ENCODE measurements at regions not wholly inside any gene's neighbourhood (a gene's known extent, or its start where the extent isn't known, plus 50 kb on each side); places are given as distances from the start of the nearest gene placed in this dataset.
A peak's percentile ranks its signal among the peaks of the same experiment; 100 is the strongest.

- in situ Hi-C loops (cut with HindIII; ENCODE audit: low pct_unique_long_range_greater_than_20kb, low sequenced_read_pairs): no loop called here
- DNase-seq (ENCODE audit: low read depth): no peak
Measured at GRCh38 chr14:35220027-35220676, 72.0 kb upstream of the PSMA6 start.

GRCh38 chr14:35220920-35221319 is 71.3 kb upstream of the PSMA6 start:
- no peak for DNase-seq (ENCODE audit: low read depth)
- in situ Hi-C loops (cut with HindIII; ENCODE audit: low pct_unique_long_range_greater_than_20kb, low sequenced_read_pairs): no loop called here

GRCh38 chr14:35221462-35221861 is 70.7 kb upstream of the PSMA6 start:
- in situ Hi-C loops (cut with HindIII; ENCODE audit: low pct_unique_long_range_greater_than_20kb, low sequenced_read_pairs): no loop called here
- DNase-seq (ENCODE audit: low read depth): peak; percentile 18

- DNase-seq (ENCODE audit: low read depth): no peak
- in situ Hi-C loops (cut with HindIII; ENCODE audit: low pct_unique_long_range_greater_than_20kb, low sequenced_read_pairs): no loop called here
Measured at GRCh38 chr14:35222324-35222723, 69.9 kb upstream of the PSMA6 start.

- in situ Hi-C loops (cut with HindIII; ENCODE audit: low pct_unique_long_range_greater_than_20kb, low sequenced_read_pairs): no loop called here
- no peak for DNase-seq (ENCODE audit: low read depth)
Measured at GRCh38 chr14:35222872-35223466, 69.2 kb upstream of the PSMA6 start.

GRCh38 chr14:35223927-35224326 is 68.3 kb upstream of the PSMA6 start:
- DNase-seq (ENCODE audit: low read depth): no peak
- in situ Hi-C loops (cut with HindIII; ENCODE audit: low pct_unique_long_range_greater_than_20kb, low sequenced_read_pairs): no loop called here

- in situ Hi-C loops (cut with HindIII; ENCODE audit: low pct_unique_long_range_greater_than_20kb, low sequenced_read_pairs): no loop called here
- DNase-seq (ENCODE audit: low read depth): no peak
Measured at GRCh38 chr14:35224615-35225014, 67.6 kb upstream of the PSMA6 start.

GRCh38 chr14:35229084-35229791 is 62.9 kb upstream of the PSMA6 start:
- in situ Hi-C loops (cut with HindIII; ENCODE audit: low pct_unique_long_range_greater_than_20kb, low sequenced_read_pairs): no loop called here
- DNase-seq (ENCODE audit: low read depth): no peak

GRCh38 chr14:35229792-35230089 is 62.4 kb upstream of the PSMA6 start:
- DNase-seq (ENCODE audit: low read depth): no peak
- in situ Hi-C loops (cut with HindIII; ENCODE audit: low pct_unique_long_range_greater_than_20kb, low sequenced_read_pairs): no loop called here

GRCh38 chr14:35231207-35231760 is 60.9 kb upstream of the PSMA6 start:
- in situ Hi-C loops (cut with HindIII; ENCODE audit: low pct_unique_long_range_greater_than_20kb, low sequenced_read_pairs): no loop called here
- DNase-seq (ENCODE audit: low read depth): no peak

GRCh38 chr14:35234012-35234805 is 58.0 kb upstream of the PSMA6 start:
- in situ Hi-C loops (cut with HindIII; ENCODE audit: low pct_unique_long_range_greater_than_20kb, low sequenced_read_pairs): no loop called here
- no peak for DNase-seq (ENCODE audit: low read depth)

- in situ Hi-C loops (cut with HindIII; ENCODE audit: low pct_unique_long_range_greater_than_20kb, low sequenced_read_pairs): no loop called here
- no peak for DNase-seq (ENCODE audit: low read depth)
Measured at GRCh38 chr14:35235840-35236239, 56.3 kb upstream of the PSMA6 start.

- no peak for DNase-seq (ENCODE audit: low read depth)
- in situ Hi-C loops (cut with HindIII; ENCODE audit: low pct_unique_long_range_greater_than_20kb, low sequenced_read_pairs): no loop called here
Measured at GRCh38 chr14:35236806-35237205, 55.4 kb upstream of the PSMA6 start.

GRCh38 chr14:35240231-35240630 is 52.0 kb upstream of the PSMA6 start:
- DNase-seq (ENCODE audit: low read depth): no peak
- in situ Hi-C loops (cut with HindIII; ENCODE audit: low pct_unique_long_range_greater_than_20kb, low sequenced_read_pairs): no loop called here
